ENCODE measurements at regions not wholly inside any gene's neighbourhood (a gene's known extent, or its start where the extent isn't known, plus 50 kb on each side); places are given as distances from the start of the nearest gene placed in this dataset.

DNA sequence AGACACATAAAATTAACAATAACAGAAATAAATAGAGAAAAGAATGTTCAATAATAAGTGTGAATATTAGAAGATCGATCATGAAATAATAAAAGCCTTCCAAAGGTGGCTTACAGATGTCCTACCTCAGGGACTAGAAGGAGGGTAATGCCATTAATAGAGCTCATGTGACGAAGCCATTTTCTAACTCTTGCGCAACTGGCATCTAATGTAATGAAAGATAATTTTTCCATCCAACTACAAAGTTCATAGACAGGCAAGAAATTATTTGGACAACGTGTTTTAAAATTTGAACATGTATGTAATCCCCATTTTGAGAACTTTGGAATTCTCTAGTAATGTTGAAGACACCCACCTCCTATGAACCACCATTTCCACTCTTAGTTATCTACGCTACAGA lies 1394.3 kb upstream of the LRRTM3 start:
- in situ Hi-C loops (cut with MboI; ENCODE audit: low sequenced_read_pairs): no loop called here

DNA sequence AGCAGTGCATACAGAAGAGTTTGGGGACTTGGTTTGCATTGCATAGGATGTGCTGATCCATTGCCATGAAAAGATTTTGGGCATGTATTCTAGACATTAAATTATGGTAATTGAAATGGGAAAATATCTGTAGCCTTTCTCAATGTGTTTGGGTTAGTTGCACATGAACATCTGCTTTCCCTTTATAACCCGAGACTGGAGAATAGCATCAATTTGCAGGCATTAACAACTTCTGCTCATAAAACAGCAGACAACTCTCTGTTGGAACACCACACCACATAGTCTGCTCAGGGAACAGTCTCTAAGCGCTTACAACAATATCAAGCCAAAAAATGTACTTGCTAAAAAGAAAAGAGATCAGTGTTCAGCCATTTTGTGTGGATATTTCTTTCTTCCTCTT lies 1391.1 kb upstream of the LRRTM3 start:
- in situ Hi-C loops (cut with MboI; ENCODE audit: low sequenced_read_pairs): no loop called here

DNA sequence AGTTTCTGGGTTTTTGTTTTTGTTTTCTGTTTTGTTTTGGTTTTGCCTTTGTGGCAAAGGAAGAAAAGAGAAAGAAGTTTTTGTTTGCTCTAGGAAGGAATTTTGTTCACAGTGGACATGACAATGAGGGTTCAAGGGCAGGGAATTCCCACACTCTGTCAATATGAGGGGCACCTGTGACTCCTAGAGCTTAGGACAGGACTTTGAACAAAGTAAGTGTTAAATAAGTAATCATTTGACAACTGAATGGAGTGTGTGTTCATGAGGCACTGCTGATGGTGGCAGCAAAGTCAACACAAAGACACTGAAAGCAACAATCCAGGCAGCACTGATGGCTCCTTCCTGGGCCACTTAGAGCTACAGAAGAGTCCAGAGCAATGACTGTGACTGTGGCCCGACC lies 1381.1 kb upstream of the LRRTM3 start:
- in situ Hi-C loops (cut with MboI; ENCODE audit: low sequenced_read_pairs): no loop called here

DNA sequence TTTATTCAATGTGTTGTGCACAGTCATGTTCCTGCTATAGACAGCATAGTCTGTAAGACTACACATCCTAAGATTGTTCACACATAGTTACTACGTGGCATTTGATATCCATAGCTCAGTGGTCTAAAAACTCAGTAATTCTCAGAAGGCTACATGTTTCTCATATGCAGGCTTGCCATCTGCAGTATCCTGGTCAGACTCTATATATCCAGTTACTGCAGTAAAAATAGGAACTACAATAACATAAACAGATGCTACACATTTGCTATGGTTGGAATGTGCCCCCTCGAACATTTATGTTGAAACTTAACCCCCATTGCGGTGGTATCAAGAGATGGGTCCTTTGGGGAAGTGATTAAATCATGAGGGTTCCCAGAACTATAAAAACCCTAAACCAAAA lies 1377.8 kb upstream of the LRRTM3 start:
- in situ Hi-C loops (cut with MboI; ENCODE audit: low sequenced_read_pairs): no loop called here

DNA sequence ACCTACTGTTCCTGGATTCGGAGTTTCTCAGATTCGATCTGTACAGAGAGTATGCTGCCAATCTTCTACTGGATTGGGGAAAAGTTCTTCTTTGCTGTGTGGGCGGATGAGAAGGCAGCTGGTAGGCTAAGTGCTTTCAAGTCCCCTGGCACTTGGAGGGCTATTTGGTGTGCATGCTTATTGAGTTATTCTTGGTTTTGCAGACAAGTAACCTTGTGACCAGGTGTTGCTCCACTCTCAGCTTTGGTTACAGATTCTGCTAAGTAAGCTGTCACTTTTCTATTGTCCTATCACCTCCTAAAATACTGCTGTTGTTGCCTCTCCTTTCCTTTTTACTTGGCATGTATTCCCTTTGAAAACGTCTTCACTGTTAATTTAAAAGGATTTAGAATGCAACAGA lies 1375.1 kb upstream of the LRRTM3 start:
- in situ Hi-C loops (cut with MboI; ENCODE audit: low sequenced_read_pairs): no loop called here

DNA sequence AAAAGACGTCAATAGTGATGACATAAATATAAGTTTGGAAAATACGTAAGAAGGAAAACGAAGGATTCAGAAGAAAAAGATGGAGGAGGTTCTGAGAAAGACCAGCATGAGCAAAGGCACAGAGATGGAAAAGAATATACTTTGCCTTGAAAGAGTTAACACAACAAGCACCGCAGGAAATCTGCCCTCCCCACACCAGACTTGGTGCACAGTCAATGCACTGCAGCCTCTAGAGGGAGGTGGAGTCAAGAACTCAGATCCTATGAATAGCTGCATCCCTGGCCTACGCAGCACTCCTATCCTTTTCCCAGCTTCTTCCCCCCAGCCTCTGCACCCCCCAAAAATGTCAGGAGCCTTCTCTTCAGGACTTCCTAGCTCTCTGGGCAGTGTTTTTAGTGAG lies 1370.6 kb upstream of the LRRTM3 start:
- in situ Hi-C loops (cut with MboI; ENCODE audit: low sequenced_read_pairs): no loop called here

DNA sequence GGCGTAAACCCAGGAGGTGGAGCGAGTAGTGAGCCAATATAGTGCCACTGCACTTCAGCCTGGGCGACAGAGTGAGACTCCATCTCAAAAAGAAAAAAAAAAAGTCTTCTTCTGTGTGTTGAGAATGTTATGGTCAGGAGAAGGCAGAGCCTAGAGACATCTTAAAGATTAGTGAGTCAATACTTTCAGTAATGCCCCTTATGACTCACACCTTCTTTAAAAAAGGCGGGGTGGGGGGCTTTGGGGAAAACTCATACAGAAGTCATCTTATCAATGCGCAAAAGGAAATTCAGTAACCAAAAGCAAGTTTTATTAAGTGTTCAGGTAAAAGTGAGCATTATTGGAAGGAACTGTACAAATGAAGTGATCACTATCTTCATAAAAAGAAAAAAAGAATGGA lies 1369.8 kb upstream of the LRRTM3 start:
- in situ Hi-C loops (cut with MboI; ENCODE audit: low sequenced_read_pairs): no loop called here

DNA sequence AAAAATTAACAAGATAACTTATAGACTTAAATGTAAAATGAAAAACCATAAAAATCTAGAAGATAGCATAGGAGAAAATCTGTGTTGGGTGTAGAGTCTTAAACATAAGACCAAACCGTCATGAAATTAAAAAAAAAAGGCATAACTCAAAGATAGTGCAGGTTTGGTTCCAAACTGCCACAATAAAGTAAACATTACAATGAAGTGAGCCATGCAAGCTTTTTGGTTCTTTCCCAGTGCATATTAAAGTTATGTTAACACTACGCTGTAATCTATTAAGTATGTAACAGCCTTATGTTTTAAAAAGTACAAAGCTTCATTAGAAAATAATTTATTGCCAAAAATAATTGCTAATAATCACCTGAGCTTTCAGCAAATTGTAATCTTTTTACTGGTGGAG lies 1366.5 kb upstream of the LRRTM3 start:
- in situ Hi-C loops (cut with MboI; ENCODE audit: low sequenced_read_pairs): no loop called here

DNA sequence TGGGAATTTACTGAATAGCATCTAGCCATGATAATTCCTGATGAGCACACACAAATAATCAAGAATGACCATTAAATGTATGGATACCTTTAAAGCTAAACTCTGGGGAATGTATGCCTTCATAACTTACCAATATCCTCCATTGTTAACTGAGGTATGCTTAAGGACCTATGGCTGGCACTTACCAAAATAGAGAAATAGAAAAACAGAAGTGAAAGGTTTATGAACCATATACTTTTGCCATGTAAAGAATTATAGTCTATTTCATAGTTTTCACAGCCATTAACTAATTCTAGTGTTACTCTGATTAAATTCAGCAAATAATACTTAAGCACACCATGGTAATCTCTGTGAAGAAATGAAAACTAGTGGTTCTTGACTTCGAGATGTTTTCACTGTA lies 1360.6 kb upstream of the LRRTM3 start:
- in situ Hi-C loops (cut with MboI; ENCODE audit: low sequenced_read_pairs): no loop called here

DNA sequence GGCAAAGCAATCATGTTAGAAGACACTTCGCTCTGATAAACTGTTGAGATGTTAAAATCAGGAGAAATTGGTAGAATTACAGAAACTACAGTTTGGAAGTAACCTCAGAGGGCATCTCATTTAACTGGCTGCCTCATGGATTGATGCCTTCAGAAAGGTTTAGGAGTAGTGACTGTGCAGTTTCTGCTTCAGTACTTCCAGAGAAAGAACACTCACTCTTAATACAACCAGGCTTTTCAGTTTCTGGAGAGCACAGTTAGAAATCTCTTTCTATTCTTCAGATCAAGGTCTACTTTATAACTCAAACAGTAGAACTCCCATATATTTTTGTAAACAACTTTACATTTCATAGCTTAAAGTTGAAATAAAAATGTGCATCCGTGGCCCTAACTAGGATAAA lies 1358.9 kb upstream of the LRRTM3 start:
- in situ Hi-C loops (cut with MboI; ENCODE audit: low sequenced_read_pairs): no loop called here

DNA sequence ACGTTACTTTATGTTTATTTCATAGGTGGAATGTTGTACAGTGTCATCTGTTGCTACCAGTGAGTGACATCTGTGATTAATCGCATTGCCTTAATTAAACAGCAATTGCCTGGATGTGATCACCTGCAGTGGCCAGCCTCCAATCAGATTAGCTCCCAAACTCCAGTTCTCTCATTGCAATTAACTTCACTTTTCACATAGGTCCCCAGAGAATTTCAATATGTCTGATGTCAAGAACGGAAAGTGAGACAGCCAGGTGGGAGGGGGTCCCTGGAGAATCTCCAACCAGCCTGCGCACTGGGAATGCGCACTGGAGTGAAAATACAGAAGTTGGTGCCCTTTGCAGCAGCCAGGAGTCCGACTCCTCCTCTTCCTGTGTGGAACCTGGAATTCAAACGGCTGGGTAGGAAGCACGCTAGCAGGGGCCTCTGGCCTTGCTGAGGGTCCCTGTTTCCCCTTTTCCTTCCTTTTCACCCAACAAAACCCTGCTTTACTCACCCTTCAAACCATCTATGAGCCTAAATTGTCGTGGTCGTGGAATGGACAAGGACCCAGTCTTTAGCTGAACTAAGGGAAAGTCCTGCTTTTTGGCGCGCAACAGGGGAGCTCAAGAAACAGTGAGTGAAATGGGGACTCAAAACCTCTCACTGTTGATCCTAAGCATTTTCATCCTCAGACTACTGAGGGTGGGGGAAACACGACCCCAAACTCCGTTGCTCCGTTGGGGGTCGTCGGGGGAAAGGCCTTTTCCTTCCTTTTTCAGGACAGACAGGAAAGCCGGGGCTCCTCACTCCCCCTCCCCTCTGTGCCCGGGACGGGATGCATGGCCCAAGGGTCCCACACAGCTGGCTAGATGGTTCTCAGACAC lies 1355.5 kb upstream of the LRRTM3 start:
- in situ Hi-C loops (cut with MboI; ENCODE audit: low sequenced_read_pairs): no loop called here

DNA sequence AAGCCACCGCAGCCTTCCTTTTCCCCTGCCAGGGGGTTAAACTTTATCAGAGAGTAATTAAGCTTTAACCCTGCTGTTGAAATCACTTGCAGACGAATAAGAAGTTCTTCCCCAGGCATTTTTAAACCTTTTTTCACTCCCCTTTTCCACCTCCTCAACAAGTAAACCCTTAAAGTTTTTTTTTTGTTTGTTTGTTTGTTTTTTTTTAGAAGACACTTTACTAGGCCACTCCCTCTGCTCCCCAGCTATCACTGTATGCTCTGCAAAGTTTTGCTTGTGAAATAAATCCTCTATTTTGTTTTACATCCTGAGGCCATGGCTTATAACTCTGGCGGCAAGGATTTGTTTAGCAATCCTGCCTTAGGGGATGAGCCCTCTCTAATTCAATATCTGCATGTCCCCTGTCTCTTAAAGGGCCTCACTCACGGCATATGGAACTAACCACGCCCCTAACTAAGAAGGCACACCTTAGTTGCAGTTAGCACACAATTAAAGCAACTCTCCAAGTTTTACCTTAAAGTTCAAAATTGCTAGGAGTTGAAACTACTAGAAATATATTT lies 1354.7 kb upstream of the LRRTM3 start:
- in situ Hi-C loops (cut with MboI; ENCODE audit: low sequenced_read_pairs): no loop called here

DNA sequence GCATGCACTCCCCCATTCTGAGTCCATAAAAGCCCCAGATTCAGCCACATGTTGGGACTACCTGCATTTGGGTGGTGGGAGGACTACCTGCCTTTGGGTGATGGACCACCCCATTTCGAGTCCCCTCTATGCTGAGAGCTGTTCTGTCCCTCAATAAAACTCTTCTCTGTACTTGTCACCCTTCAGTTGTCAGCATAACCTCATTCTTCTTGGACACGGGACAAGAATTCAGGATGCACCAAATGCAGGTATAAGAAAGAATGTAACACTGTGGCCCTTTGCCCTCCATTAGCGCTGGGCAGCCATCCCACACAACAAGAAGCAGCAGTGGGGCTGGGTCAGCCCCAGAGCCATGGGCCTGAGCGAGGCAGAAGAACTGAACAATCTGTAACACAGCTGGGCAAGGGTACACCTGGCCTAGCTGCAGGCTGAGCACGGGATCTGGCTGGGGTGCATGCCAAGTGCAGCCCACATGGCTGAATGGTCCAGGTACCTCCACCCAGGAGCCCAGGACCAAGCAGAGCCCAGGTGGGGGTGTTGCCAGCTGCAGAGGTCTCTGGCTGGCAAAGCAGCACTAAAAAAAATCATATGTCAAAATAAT lies 1344.3 kb upstream of the LRRTM3 start:
- in situ Hi-C loops (cut with MboI; ENCODE audit: low sequenced_read_pairs): no loop called here

DNA sequence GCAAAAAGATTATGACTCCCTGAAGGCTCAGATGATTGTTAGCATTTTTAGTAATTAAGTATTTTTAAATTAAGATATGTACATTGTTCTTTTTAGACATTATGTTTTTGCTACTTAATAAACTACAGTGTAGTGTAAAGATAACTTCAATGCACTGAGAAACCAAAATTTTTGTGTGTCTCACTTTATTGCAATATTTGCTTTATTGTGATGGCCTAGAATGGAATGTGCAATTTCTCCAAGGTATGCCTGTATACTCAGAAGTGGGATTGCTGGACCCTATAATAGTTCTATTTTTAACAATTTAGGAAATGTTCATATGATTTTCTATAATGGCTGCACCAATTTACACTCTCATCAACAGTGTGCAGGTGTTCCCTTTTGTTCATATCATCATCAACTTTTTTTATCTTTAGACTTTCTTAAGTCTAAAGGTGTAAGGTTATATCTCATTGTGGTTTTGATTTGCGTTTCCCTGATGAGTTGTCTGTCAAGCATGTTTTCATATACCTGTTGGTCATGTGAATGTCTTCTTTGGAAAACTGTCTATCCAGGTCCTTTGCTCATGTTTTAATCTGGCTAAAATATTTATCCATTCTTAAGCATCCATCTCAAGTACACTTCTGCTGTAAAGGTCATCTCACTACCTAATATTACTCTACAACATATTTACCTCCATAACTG lies 1323.5 kb upstream of the LRRTM3 start:
- in situ Hi-C loops (cut with MboI; ENCODE audit: low sequenced_read_pairs): no loop called here

DNA sequence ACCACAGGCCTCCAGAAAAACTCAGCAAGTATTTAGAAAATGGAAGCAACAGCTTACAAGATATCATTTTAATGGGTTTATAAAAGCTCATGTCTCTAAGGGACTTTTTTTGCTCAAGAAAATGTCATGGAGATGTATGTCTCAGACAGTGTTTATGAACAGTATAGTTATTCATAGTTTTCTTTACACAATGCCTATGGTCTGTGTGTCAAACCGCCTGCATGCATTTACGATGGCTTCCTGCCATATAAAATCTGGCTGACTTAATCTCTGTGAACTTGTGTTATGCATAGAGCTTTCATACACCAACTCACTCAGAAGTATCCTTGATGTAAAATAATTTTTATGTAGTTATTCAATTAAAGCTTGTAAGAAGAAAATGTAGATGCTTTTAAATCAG lies 1314.2 kb upstream of the LRRTM3 start:
- in situ Hi-C loops (cut with MboI; ENCODE audit: low sequenced_read_pairs): no loop called here

DNA sequence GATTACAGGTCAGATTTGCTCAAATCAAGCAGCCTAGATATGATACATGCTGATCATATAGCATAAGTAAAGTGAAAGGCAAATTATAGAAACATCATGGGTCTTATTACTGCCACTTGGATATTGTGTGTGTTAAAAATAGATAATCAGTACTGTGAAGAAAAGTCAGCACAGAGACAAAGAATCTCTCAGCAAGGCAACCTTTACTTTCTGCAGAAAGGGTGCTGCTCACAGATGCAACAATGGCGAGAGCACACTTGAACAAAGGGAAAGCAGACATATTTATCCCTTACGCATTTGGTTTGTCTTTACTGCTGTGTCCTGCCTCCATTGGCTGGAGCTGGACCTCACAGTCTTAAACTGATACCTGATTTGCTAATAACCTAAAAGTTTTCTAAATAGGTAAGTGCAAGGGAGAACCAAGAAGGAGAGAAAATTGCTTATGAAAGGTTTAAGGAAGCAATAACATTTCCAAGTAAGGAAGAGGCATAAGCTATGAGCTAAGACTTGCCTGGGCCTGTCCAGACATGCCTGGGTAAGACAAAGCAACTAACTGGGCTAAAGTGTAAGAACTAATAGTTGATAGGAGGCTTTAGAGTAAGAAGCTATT lies 1310.8 kb upstream of the LRRTM3 start:
- in situ Hi-C loops (cut with MboI; ENCODE audit: low sequenced_read_pairs): no loop called here

DNA sequence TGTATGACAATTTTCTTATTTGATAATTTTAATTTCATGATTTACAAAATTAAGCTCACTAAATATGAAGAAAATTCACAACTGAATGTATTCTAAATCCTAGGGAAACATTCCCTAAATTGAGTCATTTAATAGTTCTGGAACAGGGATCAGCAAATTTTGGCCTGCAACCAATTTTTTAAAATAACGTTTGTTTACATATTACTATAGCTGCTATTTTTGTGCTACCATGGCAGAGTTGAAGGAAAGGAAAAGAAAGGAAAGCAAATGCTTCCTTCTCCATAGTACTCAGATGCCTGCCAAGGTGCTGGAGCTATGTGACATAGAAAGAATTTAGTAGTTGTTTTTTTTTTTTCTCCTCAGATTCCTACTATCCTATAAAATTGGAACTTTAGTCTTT lies 1307.7 kb upstream of the LRRTM3 start:
- in situ Hi-C loops (cut with MboI; ENCODE audit: low sequenced_read_pairs): no loop called here

DNA sequence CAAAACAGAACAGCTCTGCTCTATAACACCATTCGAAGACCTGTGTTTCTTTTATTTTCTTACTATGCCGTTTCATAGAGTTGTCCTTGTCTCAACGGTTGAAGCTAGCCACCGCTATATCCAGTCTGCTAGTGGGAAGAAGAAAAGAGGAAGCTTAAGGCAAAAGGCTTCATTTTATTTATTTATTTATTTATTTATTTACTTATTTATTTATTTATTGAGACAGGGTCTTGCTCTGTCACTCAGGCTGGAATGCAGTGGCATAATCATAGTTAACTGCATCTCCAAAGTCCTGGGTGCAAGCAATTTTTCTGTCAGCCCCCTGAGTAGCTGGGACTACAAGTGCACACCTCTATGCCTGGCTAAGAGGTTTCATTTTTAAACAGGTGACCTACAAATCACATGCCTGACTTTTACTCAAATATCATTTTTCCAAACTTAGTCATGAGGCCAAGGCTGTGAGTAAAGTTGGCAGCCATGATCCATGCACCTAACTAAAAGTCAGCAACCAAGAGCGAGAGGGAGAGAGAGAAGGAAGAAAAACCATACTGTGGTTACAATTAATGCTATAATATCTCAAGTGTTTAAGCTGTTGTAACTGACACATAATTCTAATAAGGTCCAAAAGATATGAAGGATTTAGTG lies 1305.3 kb upstream of the LRRTM3 start:
- in situ Hi-C loops (cut with MboI; ENCODE audit: low sequenced_read_pairs): no loop called here

DNA sequence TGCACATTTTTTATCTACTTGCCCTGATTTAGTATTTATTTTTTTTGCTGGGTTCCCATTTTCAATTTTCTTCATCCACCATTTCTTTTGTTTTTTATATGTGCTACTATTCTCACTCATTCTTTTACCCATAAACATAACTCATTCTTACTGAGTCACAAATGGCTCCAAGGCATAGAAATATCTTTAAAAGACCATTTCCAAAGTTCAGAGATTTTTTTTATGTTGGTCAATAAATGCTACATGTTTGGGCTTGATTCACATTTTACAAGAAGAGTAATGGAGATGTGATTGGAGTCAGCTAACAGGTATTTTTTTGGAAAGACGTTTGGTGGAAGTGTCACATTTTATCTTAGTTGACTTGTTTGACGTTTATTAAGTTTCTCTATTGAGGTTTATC lies 1303.2 kb upstream of the LRRTM3 start:
- in situ Hi-C loops (cut with MboI; ENCODE audit: low sequenced_read_pairs): no loop called here

DNA sequence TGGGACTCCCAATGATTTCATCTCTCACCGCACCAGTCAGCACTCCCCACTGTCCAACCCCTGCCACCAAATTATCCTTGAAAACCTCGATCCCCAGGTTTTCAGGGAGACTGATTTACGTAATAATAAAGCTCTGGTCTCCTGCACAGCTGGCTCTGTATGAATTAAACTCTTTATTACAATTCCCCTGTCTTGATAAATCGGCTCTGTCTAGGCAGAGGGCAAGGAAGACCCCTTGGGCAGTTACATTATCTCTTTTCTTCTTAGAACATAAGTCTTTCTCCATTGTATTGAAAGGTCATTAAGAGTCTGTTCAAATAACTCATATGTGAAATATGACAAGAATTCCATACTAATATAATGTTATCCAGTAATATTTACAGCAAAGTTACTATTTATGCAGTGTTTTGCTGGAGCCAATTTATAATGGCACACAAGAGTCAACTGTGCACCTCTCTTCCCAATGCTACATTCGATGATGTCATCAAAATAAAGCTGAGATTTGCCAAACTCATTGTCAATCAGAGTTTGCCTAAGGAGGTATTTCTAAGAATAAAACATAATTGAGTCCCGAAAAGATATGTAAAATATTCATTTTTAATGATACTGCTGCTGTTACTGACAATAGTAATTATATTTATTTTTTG lies 1297.2 kb upstream of the LRRTM3 start:
- in situ Hi-C loops (cut with MboI; ENCODE audit: low sequenced_read_pairs): no loop called here

Measured in HL-60/S4 (cell line).